ENCODE measurements at regions not wholly inside any gene's neighbourhood (a gene's known extent, or its start where the extent isn't known, plus 50 kb on each side); places are given as distances from the start of the nearest gene placed in this dataset.

- no peak overlapping the region for H3K27ac Mint-ChIP-seq
- H3K4me1 Mint-ChIP-seq, result no peaks in the 10 kb centered on the region
- ATAC-seq, result no peak
- H3K9me3 ChIP-seq (ENCODE audit: control insufficient read depth, low read length, poor library complexity, severe bottlenecking), result peaks cover 9% of the 10 kb centered on the region
- no peak overlapping the region for H3K4me3 Mint-ChIP-seq
- peaks cover 18% of the 10 kb centered on the region for H3K27me3 Mint-ChIP-seq
- DNase-seq, result no peak
- H3K36me3 Mint-ChIP-seq (ENCODE audit: low read depth), result no peaks in the 10 kb centered on the region
Measured at GRCh38 chr1:229812693-229813092, 186.6 kb downstream of the URB2 start.

GRCh38 chr1:229815076-229815475, 189.0 kb downstream of the URB2 start:
- Mint-ChIP-seq H3K27me3 (peaks cover 31% of the 10 kb centered on the region), H3K4me1 (no peaks in the 10 kb centered on the region), H3K4me3 (no peak overlapping the region), H3K36me3 (ENCODE audit: low read depth) (no peaks in the 10 kb centered on the region), H3K27ac (no peak overlapping the region)
- DNase-seq (no peak), ATAC-seq (no peak)
- H3K9me3 ChIP-seq (ENCODE audit: control insufficient read depth, low read length, poor library complexity, severe bottlenecking), result peaks cover 1% of the 10 kb centered on the region

GRCh38 chr1:229815961-229816360, 189.9 kb downstream of the URB2 start:
- no peaks in the 10 kb centered on the region for H3K4me1 Mint-ChIP-seq
- no peak for ATAC-seq
- no peak for DNase-seq
- H3K27ac Mint-ChIP-seq, result no peak overlapping the region
- no peaks in the 10 kb centered on the region for H3K36me3 Mint-ChIP-seq (ENCODE audit: low read depth)
- peaks cover 32% of the 10 kb centered on the region for H3K27me3 Mint-ChIP-seq
- no peaks in the 10 kb centered on the region for H3K9me3 ChIP-seq (ENCODE audit: control insufficient read depth, low read length, poor library complexity, severe bottlenecking)
- no peak overlapping the region for H3K4me3 Mint-ChIP-seq

- ATAC-seq (no peak), DNase-seq (no peak)
- Mint-ChIP-seq H3K36me3 (ENCODE audit: low read depth) (no peaks in the 10 kb centered on the region), H3K27me3 (peaks cover 32% of the 10 kb centered on the region), H3K4me3 (no peak overlapping the region), H3K27ac (no peak overlapping the region), H3K4me1 (no peaks in the 10 kb centered on the region)
- H3K9me3 ChIP-seq (ENCODE audit: control insufficient read depth, low read length, poor library complexity, severe bottlenecking), result no peaks in the 10 kb centered on the region
Measured at GRCh38 chr1:229817936-229818335, 191.9 kb downstream of the URB2 start.

GRCh38 chr1:229819091-229819490, 193.0 kb downstream of the URB2 start:
- peaks cover 32% of the 10 kb centered on the region for H3K27me3 Mint-ChIP-seq
- DNase-seq (no peak), ATAC-seq (no peak)
- no peak overlapping the region for H3K27ac Mint-ChIP-seq
- no peak overlapping the region for H3K4me3 Mint-ChIP-seq
- no peaks in the 10 kb centered on the region for H3K4me1 Mint-ChIP-seq
- no peaks in the 10 kb centered on the region for H3K9me3 ChIP-seq (ENCODE audit: control insufficient read depth, low read length, poor library complexity, severe bottlenecking)
- no peaks in the 10 kb centered on the region for H3K36me3 Mint-ChIP-seq (ENCODE audit: low read depth)

GRCh38 chr1:229822026-229822425, 196.0 kb downstream of the URB2 start:
- Mint-ChIP-seq H3K27me3 (peaks cover 21% of the 10 kb centered on the region), H3K36me3 (ENCODE audit: low read depth) (no peaks in the 10 kb centered on the region), H3K4me1 (no peaks in the 10 kb centered on the region), H3K4me3 (no peak overlapping the region), H3K27ac (no peak overlapping the region)
- ATAC-seq (no peak), DNase-seq (no peak)
- H3K9me3 ChIP-seq (ENCODE audit: control insufficient read depth, low read length, poor library complexity, severe bottlenecking), result peaks cover 3% of the 10 kb centered on the region

GRCh38 chr1:229825042-229825441, 199.0 kb downstream of the URB2 start:
- DNase-seq, result no peak
- no peak overlapping the region for H3K27ac Mint-ChIP-seq
- H3K4me3 Mint-ChIP-seq, result no peak overlapping the region
- peaks cover under 1% of the 10 kb centered on the region for H3K27me3 Mint-ChIP-seq
- ATAC-seq, result no peak
- peaks cover 3% of the 10 kb centered on the region for H3K9me3 ChIP-seq (ENCODE audit: control insufficient read depth, low read length, poor library complexity, severe bottlenecking)
- no peaks in the 10 kb centered on the region for H3K36me3 Mint-ChIP-seq (ENCODE audit: low read depth)
- H3K4me1 Mint-ChIP-seq, result no peaks in the 10 kb centered on the region

GRCh38 chr1:229828461-229828860, 202.4 kb downstream of the URB2 start:
- no peak for ATAC-seq
- H3K27me3 Mint-ChIP-seq, result peaks cover 26% of the 10 kb centered on the region
- H3K4me1 Mint-ChIP-seq, result no peaks in the 10 kb centered on the region
- no peak overlapping the region for H3K4me3 Mint-ChIP-seq
- no peak for DNase-seq
- peaks cover 3% of the 10 kb centered on the region for H3K36me3 Mint-ChIP-seq (ENCODE audit: low read depth)
- H3K27ac Mint-ChIP-seq, result no peak overlapping the region
- peaks cover 3% of the 10 kb centered on the region for H3K9me3 ChIP-seq (ENCODE audit: control insufficient read depth, low read length, poor library complexity, severe bottlenecking)

- Mint-ChIP-seq H3K27ac (no peak overlapping the region), H3K4me3 (no peak overlapping the region), H3K4me1 (no peaks in the 10 kb centered on the region), H3K27me3 (peaks cover 41% of the 10 kb centered on the region), H3K36me3 (ENCODE audit: low read depth) (peaks cover 3% of the 10 kb centered on the region)
- DNase-seq, result no peak
- no peak for ATAC-seq
- no peaks in the 10 kb centered on the region for H3K9me3 ChIP-seq (ENCODE audit: control insufficient read depth, low read length, poor library complexity, severe bottlenecking)
Measured at GRCh38 chr1:229832695-229833094, 206.6 kb downstream of the URB2 start.

- peaks cover 41% of the 10 kb centered on the region for H3K27me3 Mint-ChIP-seq
- H3K27ac Mint-ChIP-seq, result no peak overlapping the region
Measured at GRCh38 chr1:229834230-229834629, 208.2 kb downstream of the URB2 start.

GRCh38 chr1:229835226-229835625, 209.2 kb downstream of the URB2 start:
- no peaks in the 10 kb centered on the region for H3K9me3 ChIP-seq (ENCODE audit: control insufficient read depth, low read length, poor library complexity, severe bottlenecking)
- peaks cover 49% of the 10 kb centered on the region for H3K27me3 Mint-ChIP-seq
- no peak for ATAC-seq
- H3K4me1 Mint-ChIP-seq, result peaks cover 2% of the 10 kb centered on the region
- H3K27ac Mint-ChIP-seq, result no peak overlapping the region
- no peak for DNase-seq
- no peak overlapping the region for H3K4me3 Mint-ChIP-seq
- peaks cover 3% of the 10 kb centered on the region for H3K36me3 Mint-ChIP-seq (ENCODE audit: low read depth)

More at GRCh38 chr1:229834230-229834629, 208.2 kb downstream of the URB2 start:
- Mint-ChIP-seq H3K36me3 (ENCODE audit: low read depth) (peaks cover 3% of the 10 kb centered on the region), H3K4me1 (no peaks in the 10 kb centered on the region), H3K4me3 (no peak overlapping the region)
- ATAC-seq (no peak), DNase-seq (no peak)
- H3K9me3 ChIP-seq (ENCODE audit: control insufficient read depth, low read length, poor library complexity, severe bottlenecking), result no peaks in the 10 kb centered on the region

GRCh38 chr1:229836324-229836723, 210.3 kb downstream of the URB2 start:
- Mint-ChIP-seq H3K27me3 (peaks cover 42% of the 10 kb centered on the region), H3K27ac (no peak overlapping the region), H3K4me3 (no peak overlapping the region), H3K4me1 (peaks cover 2% of the 10 kb centered on the region), H3K36me3 (ENCODE audit: low read depth) (no peaks in the 10 kb centered on the region)
- DNase-seq, result no peak
- no peaks in the 10 kb centered on the region for H3K9me3 ChIP-seq (ENCODE audit: control insufficient read depth, low read length, poor library complexity, severe bottlenecking)
- no peak for ATAC-seq

- DNase-seq (no peak), ATAC-seq (no peak)
- H3K9me3 ChIP-seq (ENCODE audit: control insufficient read depth, low read length, poor library complexity, severe bottlenecking), result no peaks in the 10 kb centered on the region
- H3K27ac Mint-ChIP-seq, result no peak overlapping the region
- H3K4me3 Mint-ChIP-seq, result no peak overlapping the region
- no peaks in the 10 kb centered on the region for H3K36me3 Mint-ChIP-seq (ENCODE audit: low read depth)
- H3K4me1 Mint-ChIP-seq, result peaks cover 2% of the 10 kb centered on the region
- peaks cover 25% of the 10 kb centered on the region for H3K27me3 Mint-ChIP-seq
Measured at GRCh38 chr1:229838204-229838603, 212.2 kb downstream of the URB2 start.

- Mint-ChIP-seq H3K4me1 (peaks cover 6% of the 10 kb centered on the region), H3K27me3 (peaks cover 34% of the 10 kb centered on the region), H3K4me3 (no peak overlapping the region), H3K27ac (no peak overlapping the region), H3K36me3 (ENCODE audit: low read depth) (no peaks in the 10 kb centered on the region)
- ATAC-seq (no peak), DNase-seq (no peak)
- no peaks in the 10 kb centered on the region for H3K9me3 ChIP-seq (ENCODE audit: control insufficient read depth, low read length, poor library complexity, severe bottlenecking)
Measured at GRCh38 chr1:229839800-229840199, 213.8 kb downstream of the URB2 start.
